ENCODE measurements at regions not wholly inside any gene's neighbourhood (a gene's known extent, or its start where the extent isn't known, plus 50 kb on each side); places are given as distances from the start of the nearest gene placed in this dataset.

DNA sequence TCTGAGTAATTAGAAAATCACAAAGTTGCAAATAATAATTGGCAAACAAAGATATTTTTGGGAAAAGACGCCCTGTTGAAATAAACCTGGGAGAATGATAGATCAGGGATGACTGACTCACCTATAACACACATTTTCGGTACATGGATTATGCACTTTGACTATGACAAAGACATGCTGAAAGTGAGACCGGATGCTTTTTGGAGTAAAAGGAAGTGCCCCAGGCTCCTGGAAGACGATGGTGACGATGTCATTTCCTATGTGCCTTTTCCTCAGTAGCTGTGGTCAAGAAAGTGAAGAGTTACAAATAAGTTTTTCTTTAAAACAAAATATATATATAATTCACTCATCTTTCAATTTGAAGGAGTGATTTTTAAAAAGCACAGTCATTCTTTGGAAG, 158.7 kb downstream of the SIPA1L2 start:
- no peak for TF ChIP-seq FOXM1 (IDR thresholded peaks at IDR 0.05; ENCODE audit: borderline replicate concordance)
- TF ChIP-seq ARNT (IDR thresholded peaks at IDR 0.05): no peak
- TF ChIP-seq, protein P1, sequence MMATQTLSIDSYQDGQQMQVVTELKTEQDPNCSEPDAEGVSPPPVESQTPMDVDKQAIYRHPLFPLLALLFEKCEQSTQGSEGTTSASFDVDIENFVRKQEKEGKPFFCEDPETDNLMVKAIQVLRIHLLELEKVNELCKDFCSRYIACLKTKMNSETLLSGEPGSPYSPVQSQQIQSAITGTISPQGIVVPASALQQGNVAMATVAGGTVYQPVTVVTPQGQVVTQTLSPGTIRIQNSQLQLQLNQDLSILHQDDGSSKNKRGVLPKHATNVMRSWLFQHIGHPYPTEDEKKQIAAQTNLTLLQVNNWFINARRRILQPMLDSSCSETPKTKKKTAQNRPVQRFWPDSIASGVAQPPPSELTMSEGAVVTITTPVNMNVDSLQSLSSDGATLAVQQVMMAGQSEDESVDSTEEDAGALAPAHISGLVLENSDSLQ (IDR thresholded peaks at IDR 0.05): no peak
- no peak for TF ChIP-seq SP1 (IDR thresholded peaks at IDR 0.05)
- TF ChIP-seq FOXA1 (IDR thresholded peaks at IDR 0.05): no peak
